Rectal smooth muscle tissue (tissue), 1 donor: ENCODE measurements at regions not wholly inside any gene's neighbourhood (a gene's known extent, or its start where the extent isn't known, plus 50 kb on each side); places are given as distances from the start of the nearest gene placed in this dataset.

ENCODE experiments used
- H3K27ac ChIP-seq: one replicate; pipeline ENCODE4 v1.7.0; 2013; ENCODE audit warnings: low read depth, low read length, inconsistent platforms
- H3K27me3 ChIP-seq: one replicate; pipeline ENCODE4 v1.7.0; 2013; ENCODE audit warnings: low read length; ENCODE audit not compliant: control insufficient read depth, insufficient read depth
- H3K36me3 ChIP-seq: one replicate; pipeline ENCODE4 v1.7.0; 2013; ENCODE audit warnings: low read length; ENCODE audit not compliant: control insufficient read depth, insufficient read depth
- H3K4me1 ChIP-seq: one replicate; pipeline ENCODE4 v1.7.0; 2013; ENCODE audit warnings: low read length; ENCODE audit not compliant: control insufficient read depth, insufficient read depth
- H3K4me3 ChIP-seq: one replicate; pipeline ENCODE4 v1.7.0; 2013; ENCODE audit warnings: low read length
- H3K9ac ChIP-seq: one replicate; pipeline ENCODE4 v1.7.0; 2013; ENCODE audit warnings: low read length

DNA sequence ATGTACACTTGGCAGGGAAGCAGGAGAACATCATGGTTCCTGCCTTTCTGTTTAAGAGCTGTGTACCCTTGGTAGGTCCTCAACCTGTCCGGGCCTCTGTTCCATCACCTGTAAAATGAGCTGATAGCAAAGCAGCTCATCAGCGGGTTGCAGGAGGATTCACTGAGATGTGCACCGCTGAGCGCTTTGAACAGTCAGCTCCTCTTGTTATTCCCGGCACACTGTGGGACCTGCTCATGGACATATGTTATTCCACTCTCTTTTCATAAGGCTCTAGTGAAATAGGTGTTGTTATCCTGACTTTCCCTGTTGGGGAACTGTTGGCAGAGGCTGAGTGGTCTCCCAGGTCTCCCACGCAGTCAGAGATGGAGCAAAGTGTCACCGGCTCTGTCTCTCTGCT, 497.5 kb upstream of the ZMIZ1 start:
- H3K36me3 ChIP-seq = no peaks in the 10 kb centered on the region
- peaks cover 24% of the 10 kb centered on the region for H3K4me1 ChIP-seq
- H3K4me3 ChIP-seq = no peak overlapping the region
- H3K27me3 ChIP-seq = no peaks in the 10 kb centered on the region
- H3K9ac ChIP-seq = no peak overlapping the region
- no peak overlapping the region for H3K27ac ChIP-seq

GRCh38 chr10:78571891-78572290, 496.9 kb upstream of the ZMIZ1 start:
- Histone ChIP-seq H3K9ac (no peak overlapping the region), H3K27me3 (no peaks in the 10 kb centered on the region), H3K27ac (no peak overlapping the region), H3K4me1 (peaks cover 18% of the 10 kb centered on the region), H3K4me3 (no peak overlapping the region), H3K36me3 (no peaks in the 10 kb centered on the region)

DNA sequence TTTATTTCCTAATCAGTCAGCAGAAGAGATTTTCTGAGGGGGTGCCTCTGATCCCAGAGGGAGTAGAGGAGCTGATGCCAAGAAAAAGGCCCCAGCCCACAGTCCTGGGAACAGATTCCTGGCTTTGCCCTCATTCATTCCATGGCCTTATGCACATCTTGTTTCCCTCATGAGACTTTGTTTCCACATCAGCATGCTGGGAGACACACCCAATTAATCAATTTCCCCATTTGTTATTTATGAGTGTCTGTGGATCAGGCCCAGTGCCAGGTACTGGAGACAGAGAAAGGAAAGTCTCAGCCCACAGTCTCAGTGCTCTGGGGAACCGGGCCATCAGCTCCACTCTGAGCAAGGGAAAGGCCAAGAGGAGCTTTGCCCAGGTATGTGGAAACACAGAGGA, 496.2 kb upstream of the ZMIZ1 start:
- Histone ChIP-seq H3K27me3 (no peaks in the 10 kb centered on the region), H3K27ac (no peak overlapping the region), H3K4me3 (no peak overlapping the region), H3K4me1 (peaks cover 11% of the 10 kb centered on the region), H3K9ac (no peak overlapping the region), H3K36me3 (no peaks in the 10 kb centered on the region)

DNA sequence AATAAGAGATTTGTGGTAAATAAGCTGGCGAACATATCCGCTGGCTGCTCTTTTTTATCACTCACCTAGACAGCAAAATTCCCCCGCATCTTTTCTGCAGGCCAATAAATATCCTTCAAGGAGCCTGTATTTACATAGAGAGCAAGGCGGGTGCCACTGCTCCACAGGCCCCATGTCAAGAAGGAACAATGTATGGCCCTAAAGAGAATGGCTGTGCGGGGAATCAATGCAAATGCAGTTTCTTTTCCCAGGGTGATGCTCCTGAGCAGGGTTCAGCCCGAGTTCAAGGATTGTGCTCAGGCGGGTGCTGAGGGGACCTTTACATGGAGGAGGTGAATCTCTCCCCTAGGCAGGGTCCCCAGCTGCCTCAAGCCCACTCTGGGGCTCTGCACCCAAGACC, 494.2 kb upstream of the ZMIZ1 start:
- no peaks in the 10 kb centered on the region for H3K36me3 ChIP-seq
- H3K4me1 ChIP-seq = peaks cover 8% of the 10 kb centered on the region
- H3K9ac ChIP-seq = no peak overlapping the region
- H3K4me3 ChIP-seq = no peak overlapping the region
- no peaks in the 10 kb centered on the region for H3K27me3 ChIP-seq
- no peak overlapping the region for H3K27ac ChIP-seq

- H3K27me3 ChIP-seq = no peaks in the 10 kb centered on the region
- no peaks in the 10 kb centered on the region for H3K36me3 ChIP-seq
- H3K4me1 ChIP-seq = peaks cover 14% of the 10 kb centered on the region
- H3K4me3 ChIP-seq = no peak overlapping the region
- no peak overlapping the region for H3K27ac ChIP-seq
- no peak overlapping the region for H3K9ac ChIP-seq
Observed at GRCh38 chr10:78575400-78575799, 493.4 kb upstream of the ZMIZ1 start.

DNA sequence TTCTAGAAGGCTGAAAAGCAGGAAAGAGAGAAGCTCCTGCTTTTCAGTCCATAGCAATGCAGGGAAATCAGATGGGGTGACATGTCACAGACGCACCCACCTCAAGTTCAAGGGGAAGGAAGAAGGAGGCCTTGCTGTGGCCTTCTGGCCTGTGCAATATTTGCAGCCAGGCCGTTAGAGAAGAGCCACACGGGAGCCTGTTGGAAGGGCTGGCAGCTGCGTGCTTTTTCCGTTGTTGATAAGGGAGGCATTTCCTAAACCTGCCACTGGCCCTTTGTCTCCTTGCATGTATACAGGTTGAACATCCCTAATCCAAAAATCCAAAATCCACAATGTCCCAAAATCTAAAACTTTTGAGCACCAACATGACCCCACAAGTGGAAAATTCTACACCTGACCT, 492.5 kb upstream of the ZMIZ1 start:
- Histone ChIP-seq H3K9ac (no peak overlapping the region), H3K27ac (no peak overlapping the region), H3K4me3 (no peak overlapping the region), H3K4me1 (peaks cover 8% of the 10 kb centered on the region), H3K27me3 (no peaks in the 10 kb centered on the region), H3K36me3 (no peaks in the 10 kb centered on the region)

- Histone ChIP-seq H3K27me3 (no peaks in the 10 kb centered on the region), H3K36me3 (no peaks in the 10 kb centered on the region), H3K4me1 (peaks cover 6% of the 10 kb centered on the region), H3K9ac (no peak overlapping the region), H3K27ac (no peak overlapping the region), H3K4me3 (no peak overlapping the region)
Observed at GRCh38 chr10:78577712-78578111, 491.1 kb upstream of the ZMIZ1 start.

DNA sequence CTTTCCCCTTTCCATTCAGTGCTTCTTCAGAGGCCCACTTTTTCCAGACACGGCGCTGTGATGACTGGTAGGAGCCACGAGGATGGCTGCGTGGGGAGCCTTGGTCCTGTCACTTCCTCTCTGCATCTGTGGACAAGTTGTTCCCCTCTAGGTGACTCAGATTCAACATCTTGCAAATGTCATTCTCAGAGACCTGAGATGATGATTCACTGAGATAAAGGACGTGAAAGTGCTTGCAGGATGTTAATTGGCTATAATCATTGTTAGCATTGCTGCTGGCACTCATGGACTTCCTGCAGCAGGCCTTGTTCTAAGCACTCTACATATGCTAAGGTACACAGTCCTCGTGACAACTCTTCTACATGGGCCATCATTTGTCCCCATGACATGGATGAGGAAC, 489.8 kb upstream of the ZMIZ1 start:
- Histone ChIP-seq H3K27ac (no peak overlapping the region), H3K4me1 (peaks cover 7% of the 10 kb centered on the region), H3K4me3 (no peak overlapping the region), H3K36me3 (no peaks in the 10 kb centered on the region), H3K9ac (no peak overlapping the region), H3K27me3 (no peaks in the 10 kb centered on the region)

GRCh38 chr10:78579576-78579975, 489.2 kb upstream of the ZMIZ1 start:
- Histone ChIP-seq H3K27me3 (no peaks in the 10 kb centered on the region), H3K4me3 (no peak overlapping the region), H3K9ac (no peak overlapping the region), H3K27ac (peak overlapping the region; percentile 59), H3K36me3 (no peaks in the 10 kb centered on the region), H3K4me1 (peaks cover 13% of the 10 kb centered on the region)

DNA sequence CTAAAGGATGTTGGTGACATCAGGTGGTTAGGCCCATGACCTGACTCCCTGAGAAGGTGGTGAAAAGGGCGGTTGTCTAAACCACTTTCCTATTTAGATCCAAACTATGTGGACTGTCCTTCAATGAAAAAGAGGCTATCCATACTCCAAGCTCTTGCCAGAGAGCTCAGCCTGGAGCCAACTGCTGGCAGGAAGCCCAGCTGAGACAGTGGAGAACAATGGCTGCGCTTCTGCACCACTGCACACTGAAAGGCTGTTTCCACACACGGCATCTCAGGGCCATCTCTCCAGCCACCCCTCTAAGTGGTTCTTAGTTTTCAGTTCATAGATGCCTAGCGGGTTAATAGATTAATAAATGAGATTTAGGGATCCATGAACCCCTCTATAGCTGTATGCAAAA, 488.8 kb upstream of the ZMIZ1 start:
- no peak overlapping the region for H3K4me3 ChIP-seq
- H3K4me1 ChIP-seq = peaks cover 17% of the 10 kb centered on the region
- peak overlapping the region; percentile 59 for H3K27ac ChIP-seq

GRCh38 chr10:78581133-78581694, 487.6 kb upstream of the ZMIZ1 start:
- H3K4me1 ChIP-seq = peaks cover 22% of the 10 kb centered on the region
- H3K9ac ChIP-seq = no peak overlapping the region
- H3K36me3 ChIP-seq = no peaks in the 10 kb centered on the region
- no peaks in the 10 kb centered on the region for H3K27me3 ChIP-seq
- H3K4me3 ChIP-seq = no peak overlapping the region
- H3K27ac ChIP-seq = no peak overlapping the region

More for the DNA sequence above, 488.8 kb upstream of the ZMIZ1 start:
- Histone ChIP-seq H3K27me3 (no peaks in the 10 kb centered on the region), H3K9ac (no peak overlapping the region), H3K36me3 (no peaks in the 10 kb centered on the region)

GRCh38 chr10:78582540-78582939, 486.2 kb upstream of the ZMIZ1 start:
- Histone ChIP-seq H3K4me1 (peaks cover 22% of the 10 kb centered on the region), H3K27me3 (no peaks in the 10 kb centered on the region), H3K9ac (no peak overlapping the region), H3K36me3 (no peaks in the 10 kb centered on the region), H3K4me3 (no peak overlapping the region), H3K27ac (no peak overlapping the region)

DNA sequence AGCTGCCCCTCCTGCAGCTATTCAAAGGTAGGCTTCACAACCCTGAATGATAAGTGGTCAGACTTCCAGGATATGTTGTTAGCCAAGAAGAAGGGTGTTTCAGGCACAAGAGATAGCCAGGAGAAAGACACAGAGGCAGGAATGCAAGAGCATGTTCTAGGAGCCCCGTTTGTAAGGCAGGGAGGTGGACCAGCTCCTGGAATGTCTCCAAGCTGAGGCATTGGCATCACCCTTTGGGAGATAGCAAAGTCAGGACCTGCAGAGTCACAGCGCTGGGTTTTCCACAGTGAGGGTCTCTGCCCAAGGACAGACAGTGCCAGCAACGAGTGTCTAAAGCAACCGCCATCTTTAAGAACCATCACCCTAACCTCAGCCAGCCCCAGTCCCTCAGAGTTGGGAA, 484.5 kb upstream of the ZMIZ1 start:
- H3K27me3 ChIP-seq = no peaks in the 10 kb centered on the region
- H3K27ac ChIP-seq = peak overlapping the region; percentile 65
- no peak overlapping the region for H3K4me3 ChIP-seq
- H3K9ac ChIP-seq = no peak overlapping the region
- H3K4me1 ChIP-seq = peaks cover 33% of the 10 kb centered on the region
- no peaks in the 10 kb centered on the region for H3K36me3 ChIP-seq
